Coronary artery (tissue), 2 donors: ENCODE measurements at regions not wholly inside any gene's neighbourhood (a gene's known extent, or its start where the extent isn't known, plus 50 kb on each side); places are given as distances from the start of the nearest gene placed in this dataset.

Source experiments
- DNase-seq: peaks from one replicate; pipeline ENCODE4 v3.0.0-alpha.2; 2017; ENCODE audit warnings: low spot score
- H3K27ac ChIP-seq, 2 donors: fragments of 200-600 bp; sonication (generic); one replicate each; pipeline ENCODE4 v1.5.1; 2016 to 2019
- H3K4me3 ChIP-seq: fragments of 200-600 bp; sonication (generic); 2 replicates; pipeline ENCODE4 v1.5.1; 2016; ENCODE audit warnings: mild to moderate bottlenecking, moderate library complexity
- CTCF ChIP-seq: fragments of 200-600 bp; sonication (generic); IDR thresholded peaks from one replicate; pipeline ENCODE4 v1.5.1; 2019; ENCODE audit warnings: antibody characterized with exemption

DNA sequence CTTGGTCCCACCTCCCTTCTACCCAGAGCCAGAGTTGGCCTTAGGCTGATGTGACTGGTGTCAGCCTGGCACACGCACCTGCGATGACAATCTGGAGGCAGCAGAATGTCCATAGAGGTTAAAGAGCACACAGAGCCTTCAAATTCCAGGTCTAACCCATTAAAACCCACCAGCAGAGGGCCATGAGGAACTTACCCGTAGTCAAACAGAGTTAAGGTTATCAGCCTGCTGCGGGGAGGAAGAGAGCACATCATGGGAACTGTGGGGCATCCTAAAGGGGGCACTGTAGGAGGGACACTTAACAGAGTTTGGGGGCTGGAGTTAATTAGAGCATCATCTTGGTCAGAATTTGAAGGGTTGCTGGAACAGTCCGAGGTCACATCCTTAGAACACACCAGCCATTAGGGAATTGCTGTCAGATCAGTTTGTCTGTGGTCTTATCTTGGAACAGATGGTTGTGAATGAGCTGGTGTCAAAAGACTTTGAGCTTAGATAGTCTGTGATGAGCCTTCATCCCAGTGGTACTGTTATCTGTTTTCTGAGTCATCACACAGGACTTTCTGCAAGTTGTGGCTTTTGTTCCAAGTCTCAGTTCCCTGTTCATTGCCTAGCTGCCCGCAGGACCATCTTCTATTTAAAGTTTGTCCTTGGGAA is 248.6 kb downstream of the LOXHD1 start:
- TF ChIP-seq CTCF, result no peak
- Histone ChIP-seq H3K27ac (peak overlapping the region; percentile 40 to 57), H3K4me3 (no peak overlapping the region)
- DNase-seq, result no peak

- DNase-seq, result no peak
- no peak for TF ChIP-seq CTCF
- no peak overlapping the region for H3K27ac ChIP-seq
- H3K4me3 ChIP-seq, result no peak overlapping the region
Measured at GRCh38 chr18:46411191-46411828, 245.7 kb downstream of the LOXHD1 start.

DNA sequence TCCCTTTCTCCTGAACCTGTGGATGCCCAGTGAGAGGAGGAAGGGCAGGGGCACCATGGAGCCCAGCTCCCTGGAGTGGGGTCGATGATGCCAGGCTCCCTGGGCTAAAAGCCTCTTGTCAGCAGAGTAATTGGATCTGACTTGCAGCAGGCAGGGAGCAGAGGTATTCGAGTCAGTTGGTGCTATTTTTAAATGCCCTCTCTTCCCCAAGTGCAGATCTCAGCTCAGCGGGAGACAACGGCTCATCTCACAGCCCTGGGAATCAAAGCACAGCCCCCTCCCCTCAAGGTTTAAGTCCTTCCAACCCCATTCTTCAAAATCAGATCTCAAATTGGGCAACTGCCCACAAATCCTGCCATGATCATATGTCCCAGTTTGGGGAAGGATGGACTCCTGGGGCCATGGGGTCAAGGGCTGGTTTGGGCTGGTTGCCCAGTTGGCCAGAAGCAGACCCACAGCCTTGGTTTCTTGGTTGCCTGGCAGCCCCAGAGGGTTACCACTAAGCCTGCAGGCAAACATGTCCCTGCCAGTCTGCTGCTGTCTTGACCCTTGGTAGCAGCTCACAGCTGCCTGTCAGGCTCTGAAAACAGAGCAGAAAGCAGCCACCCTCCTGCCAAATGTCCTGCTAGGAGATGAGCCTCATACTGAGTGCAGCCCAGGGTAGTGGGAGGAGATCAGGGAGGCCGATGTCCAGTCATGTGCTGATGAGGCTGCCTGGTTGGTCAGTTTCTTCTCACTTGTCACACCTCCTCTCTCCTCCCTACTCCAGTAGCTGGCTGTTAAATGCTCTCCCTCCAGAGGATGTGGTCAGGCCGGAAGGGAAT is 244.9 kb downstream of the LOXHD1 start:
- DNase-seq, result no peak
- H3K27ac ChIP-seq, result no peak overlapping the region
- TF ChIP-seq CTCF, result no peak
- no peak overlapping the region for H3K4me3 ChIP-seq

- no peak for TF ChIP-seq CTCF
Measured at GRCh38 chr18:46412916-46413315, 244.1 kb downstream of the LOXHD1 start.

DNA sequence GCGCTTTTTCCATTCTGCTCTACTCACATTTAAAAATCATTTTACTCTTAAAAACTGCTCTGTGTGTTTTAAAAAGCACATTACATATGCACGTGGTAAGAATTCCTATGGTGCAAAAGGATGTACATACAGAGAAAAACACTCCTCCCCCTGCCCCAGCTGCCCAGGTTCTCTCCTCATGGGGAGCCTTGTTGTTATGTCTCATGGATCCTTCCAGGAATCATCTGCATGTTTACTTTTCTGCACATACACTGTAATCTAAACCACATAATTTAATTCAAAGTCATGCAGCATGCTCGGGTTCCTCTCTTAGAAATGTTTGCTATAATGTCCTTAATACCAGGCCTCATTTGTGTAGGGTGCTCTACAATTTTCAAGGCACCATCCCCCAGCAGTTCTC is 243.3 kb downstream of the LOXHD1 start:
- no peak for TF ChIP-seq CTCF
- Histone ChIP-seq H3K4me3 (no peak overlapping the region), H3K27ac (no peak overlapping the region)
- DNase-seq, result no peak

More at GRCh38 chr18:46412916-46413315, 244.1 kb downstream of the LOXHD1 start:
- DNase-seq, result no peak
- Histone ChIP-seq H3K27ac (no peak overlapping the region), H3K4me3 (no peak overlapping the region)

- TF ChIP-seq CTCF, result no peak
- H3K27ac ChIP-seq, result no peak overlapping the region
- DNase-seq, result no peak
Measured at GRCh38 chr18:46414863-46415262, 242.2 kb downstream of the LOXHD1 start.

More at GRCh38 chr18:46414863-46415262, 242.2 kb downstream of the LOXHD1 start:
- H3K4me3 ChIP-seq, result no peak overlapping the region
